DND-41 (cell line): ENCODE measurements at regions not wholly inside any gene's neighbourhood (a gene's known extent, or its start where the extent isn't known, plus 50 kb on each side); places are given as distances from the start of the nearest gene placed in this dataset.
A peak's percentile ranks its signal among the peaks of the same experiment; 100 is the strongest.

Experiments used
- EZH2 ChIP-seq: IDR thresholded peaks from 3 replicates; pipeline ENCODE4 v1.6.1; 2012; ENCODE audit warnings: borderline replicate concordance, low read depth, mild to moderate bottlenecking, moderate library complexity, low read length, inconsistent platforms; ENCODE audit not compliant: severe bottlenecking
- TF ChIP-seq, protein P1 (sequence below): IDR thresholded peaks from 2 replicates; pipeline ENCODE4 v1.5.1; 2012; ENCODE audit warnings: borderline replicate concordance, low read length, moderate library complexity, mild to moderate bottlenecking; ENCODE audit not compliant: poor library complexity, severe bottlenecking; ENCODE audit errors: extremely low read depth

DNA sequence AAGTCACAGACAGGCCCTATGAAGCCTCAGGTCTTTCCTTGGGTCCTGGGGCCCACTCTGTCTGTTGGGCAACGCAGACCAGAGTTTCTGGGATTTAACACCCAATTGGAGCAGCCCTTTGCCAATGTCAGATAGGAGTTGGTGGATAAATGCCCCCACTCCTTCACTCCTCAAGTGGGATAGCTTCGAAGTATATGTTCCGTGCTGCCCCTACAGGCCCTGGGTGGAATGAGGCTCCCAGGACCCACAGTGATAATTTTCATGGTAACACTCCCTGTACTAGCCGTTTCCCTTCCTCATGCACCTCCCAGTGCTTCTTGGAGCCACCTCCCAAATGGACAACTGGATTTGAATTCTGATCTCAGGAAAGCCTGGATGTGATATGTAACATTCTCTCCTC is 145.4 kb downstream of the FOXA2 start:
- TF ChIP-seq, protein P1, sequence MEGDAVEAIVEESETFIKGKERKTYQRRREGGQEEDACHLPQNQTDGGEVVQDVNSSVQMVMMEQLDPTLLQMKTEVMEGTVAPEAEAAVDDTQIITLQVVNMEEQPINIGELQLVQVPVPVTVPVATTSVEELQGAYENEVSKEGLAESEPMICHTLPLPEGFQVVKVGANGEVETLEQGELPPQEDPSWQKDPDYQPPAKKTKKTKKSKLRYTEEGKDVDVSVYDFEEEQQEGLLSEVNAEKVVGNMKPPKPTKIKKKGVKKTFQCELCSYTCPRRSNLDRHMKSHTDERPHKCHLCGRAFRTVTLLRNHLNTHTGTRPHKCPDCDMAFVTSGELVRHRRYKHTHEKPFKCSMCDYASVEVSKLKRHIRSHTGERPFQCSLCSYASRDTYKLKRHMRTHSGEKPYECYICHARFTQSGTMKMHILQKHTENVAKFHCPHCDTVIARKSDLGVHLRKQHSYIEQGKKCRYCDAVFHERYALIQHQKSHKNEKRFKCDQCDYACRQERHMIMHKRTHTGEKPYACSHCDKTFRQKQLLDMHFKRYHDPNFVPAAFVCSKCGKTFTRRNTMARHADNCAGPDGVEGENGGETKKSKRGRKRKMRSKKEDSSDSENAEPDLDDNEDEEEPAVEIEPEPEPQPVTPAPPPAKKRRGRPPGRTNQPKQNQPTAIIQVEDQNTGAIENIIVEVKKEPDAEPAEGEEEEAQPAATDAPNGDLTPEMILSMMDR: peak; percentile 50
- no peak for TF ChIP-seq EZH2
